HL-60/S4 (cell line): ENCODE measurements at regions not wholly inside any gene's neighbourhood (a gene's known extent, or its start where the extent isn't known, plus 50 kb on each side); places are given as distances from the start of the nearest gene placed in this dataset.

Experiments
- in situ Hi-C: fragments of 300-500 bp; cut with MboI; formaldehyde crosslinking; loops from 2 replicates; pipeline ENCODE4 v1.14.3; 2022; ENCODE audit warnings: low sequenced_read_pairs

DNA sequence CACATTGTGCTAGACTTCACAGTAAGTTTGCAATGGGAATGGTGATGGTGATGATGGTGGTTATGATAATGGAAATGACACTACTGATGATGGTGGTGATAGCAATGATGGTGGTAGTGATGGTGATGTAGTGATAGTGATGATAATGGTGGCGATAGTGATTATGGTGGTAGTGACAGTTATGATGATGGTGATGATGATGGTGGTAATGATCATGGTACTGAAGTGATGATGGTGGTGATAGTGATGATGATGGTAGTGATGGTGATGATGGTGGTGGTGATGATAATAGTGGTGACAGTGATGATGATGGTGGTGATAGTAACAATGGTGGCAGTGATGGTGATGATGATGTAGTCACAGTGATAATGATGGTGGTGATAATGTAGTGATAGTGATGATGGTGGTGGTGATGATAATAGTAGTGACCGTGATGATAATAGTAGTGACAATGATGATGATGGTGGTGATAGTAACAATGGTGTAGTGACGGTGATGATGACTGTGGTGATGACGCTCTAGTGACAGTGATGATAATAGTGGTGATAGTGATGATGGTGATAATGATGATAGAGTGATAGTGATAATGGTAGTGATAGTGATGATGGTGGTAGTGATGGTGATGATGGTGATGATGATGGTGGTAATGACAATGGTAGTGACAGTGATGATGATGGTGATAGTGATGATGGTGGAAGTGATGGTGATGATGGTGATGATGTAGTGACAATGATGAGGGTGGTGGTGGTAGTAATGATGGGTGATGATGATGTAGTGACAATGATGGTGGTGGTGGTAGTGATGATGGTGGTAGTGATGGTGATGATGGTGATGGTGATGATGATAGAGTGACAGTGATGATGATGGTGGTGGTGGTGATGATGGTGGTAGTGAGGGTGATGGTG lies 222.9 kb upstream of the PWP1 start:
- in situ Hi-C loops: no loop called here

DNA sequence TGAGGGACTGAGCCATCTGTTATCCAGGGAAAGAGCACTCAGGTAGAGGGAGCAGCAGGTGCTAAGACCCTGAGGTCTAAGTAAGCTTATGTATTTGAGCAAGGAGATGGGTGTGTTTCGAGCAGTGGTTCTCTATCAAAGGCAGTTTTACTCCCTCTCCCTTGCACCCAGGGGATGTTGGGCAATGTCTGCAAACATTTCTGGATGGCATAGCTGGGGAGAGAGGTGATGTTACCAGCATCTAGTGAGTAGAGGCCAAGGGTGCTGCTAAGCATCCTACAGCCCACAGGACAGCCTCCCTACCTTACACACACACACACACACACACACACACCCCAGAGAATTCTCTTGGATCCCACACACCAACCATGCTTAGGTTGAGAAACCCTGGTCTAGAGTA lies 221.0 kb upstream of the PWP1 start:
- in situ Hi-C loops: no loop called here

DNA sequence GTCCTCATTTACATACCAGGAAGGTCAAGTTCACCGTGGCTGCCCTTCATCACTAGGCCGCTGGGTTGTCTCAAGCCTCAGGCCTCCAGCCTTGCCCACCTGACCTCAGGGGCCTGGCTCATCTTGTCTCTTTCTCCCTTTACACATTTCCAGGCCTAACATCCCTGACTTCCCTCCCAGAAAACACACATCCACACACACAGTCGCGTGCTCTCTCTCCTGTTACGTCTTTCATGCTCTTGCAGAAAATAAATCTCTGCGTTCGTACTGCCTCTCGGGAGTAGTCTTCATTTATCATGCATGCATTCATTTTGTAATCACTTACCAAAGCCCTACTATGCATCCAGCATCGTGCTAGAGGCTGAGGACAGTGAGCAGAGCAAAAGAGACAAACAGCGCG lies 220.0 kb upstream of the PWP1 start:
- in situ Hi-C loops: no loop called here

DNA sequence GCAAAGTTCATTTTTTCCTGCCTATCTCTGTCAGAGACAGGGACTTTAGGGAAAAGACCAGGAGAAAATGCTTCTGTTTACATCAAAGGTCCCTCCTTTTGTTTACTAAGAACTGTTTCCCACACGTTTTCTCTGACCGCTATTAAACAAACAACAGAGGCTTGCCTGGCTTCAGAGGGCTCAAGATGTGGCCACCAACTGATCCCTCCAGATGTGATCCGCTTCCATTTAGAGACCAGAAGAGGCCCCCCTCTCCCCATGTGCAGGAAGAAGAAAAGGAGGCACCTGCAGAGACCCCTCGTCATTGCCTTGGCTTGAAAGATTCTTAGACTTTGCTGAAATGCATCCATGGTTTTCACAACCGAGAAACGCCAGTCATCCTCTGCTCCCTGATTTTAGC lies 217.9 kb upstream of the PWP1 start:
- in situ Hi-C loops: no loop called here

DNA sequence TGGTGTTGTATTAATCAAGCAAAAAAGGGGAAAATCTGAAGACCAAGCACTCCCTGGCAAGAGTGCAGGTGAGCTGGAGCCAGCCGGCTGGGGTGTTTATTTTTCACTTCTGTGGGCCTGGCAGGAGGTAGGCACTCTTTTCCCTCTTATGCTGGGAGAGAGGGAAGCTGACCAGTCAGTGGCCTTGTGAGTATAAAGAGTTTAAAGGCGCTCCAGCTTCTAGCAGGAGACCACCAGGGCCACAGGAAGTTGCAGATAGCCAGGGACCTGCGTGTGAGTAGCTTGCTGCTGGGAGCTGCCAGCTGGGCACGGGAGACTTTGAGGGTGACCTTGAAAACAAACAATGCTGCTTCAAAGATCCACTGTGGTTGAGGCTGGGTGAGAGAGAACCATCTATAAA lies 217.4 kb upstream of the PWP1 start:
- in situ Hi-C loops: no loop called here

- in situ Hi-C loops: no loop called here
These were observed 216.6 kb upstream of the PWP1 start for GRCh38 chr12:107469011-107469410.

- in situ Hi-C loops: no loop called here
These were observed 215.0 kb upstream of the PWP1 start for GRCh38 chr12:107470645-107471044.

GRCh38 chr12:107472308-107472707 lies 213.3 kb upstream of the PWP1 start:
- in situ Hi-C loops: no loop called here

DNA sequence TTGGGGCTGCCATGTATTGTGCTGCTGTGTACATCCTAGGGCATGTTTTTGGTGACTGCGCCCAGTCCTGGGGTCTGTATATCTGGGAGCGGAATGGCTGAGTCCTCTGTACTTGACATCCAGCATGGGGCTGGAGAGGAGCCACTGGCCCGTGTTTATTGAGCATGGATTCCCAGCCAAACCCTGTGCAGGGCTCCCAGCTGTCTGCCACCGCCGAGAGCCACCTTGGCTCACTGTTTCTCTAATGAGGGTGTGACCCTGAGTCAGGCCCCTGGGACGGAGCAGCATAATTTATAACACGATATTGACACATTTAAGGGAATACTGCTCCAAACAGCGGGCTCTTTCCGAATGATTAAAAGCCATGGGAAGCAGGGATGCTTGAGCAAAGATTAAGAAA lies 211.5 kb upstream of the PWP1 start:
- in situ Hi-C loops: no loop called here

DNA sequence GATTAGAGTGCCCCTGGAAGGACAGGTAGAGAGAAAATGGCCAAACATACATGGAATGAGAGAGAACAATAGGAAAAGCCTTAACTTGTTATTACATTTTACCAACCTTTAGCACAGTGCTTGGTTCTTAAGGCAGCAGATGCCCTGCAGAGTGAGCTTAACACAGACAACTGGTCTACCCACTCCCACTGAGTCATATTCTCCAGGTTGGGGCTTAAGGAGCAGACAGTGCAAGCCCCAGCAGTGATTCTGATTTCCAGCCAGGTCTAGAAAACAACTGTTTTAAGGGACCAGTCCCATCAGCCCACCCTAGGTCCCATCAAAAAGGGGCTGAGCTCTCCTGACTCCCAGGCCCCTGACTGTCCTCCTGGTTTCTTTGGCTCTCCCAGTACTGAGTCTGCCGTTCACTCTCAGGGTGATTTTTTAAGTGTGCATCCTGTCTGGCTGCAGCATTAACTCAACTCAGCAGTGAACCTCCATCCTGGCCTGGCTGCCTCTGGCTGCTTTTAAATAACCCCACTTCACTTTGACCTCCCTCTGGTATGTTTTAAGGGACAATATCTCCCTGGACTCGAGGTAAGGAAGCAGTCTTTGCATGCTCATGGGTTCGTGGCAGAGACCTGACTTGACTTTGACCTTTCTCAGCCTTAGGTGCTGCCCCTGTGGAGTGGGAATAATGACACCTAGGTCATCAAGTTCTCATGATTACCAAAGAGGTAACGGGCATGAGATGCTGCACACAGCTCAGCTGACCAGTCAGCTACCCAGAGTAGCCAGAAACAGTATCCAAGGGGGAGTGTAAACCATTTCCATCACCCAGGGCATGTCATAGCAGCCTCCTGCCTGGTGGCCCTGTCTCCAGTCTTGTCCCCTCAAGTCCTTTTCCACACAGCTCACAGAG lies 210.7 kb upstream of the PWP1 start:
- in situ Hi-C loops: no loop called here

- in situ Hi-C loops: no loop called here
These were observed 209.7 kb upstream of the PWP1 start for GRCh38 chr12:107475900-107476299.

GRCh38 chr12:107477018-107477417 lies 208.6 kb upstream of the PWP1 start:
- in situ Hi-C loops: no loop called here

- in situ Hi-C loops: no loop called here
These were observed 207.5 kb upstream of the PWP1 start for GRCh38 chr12:107477947-107478610.

DNA sequence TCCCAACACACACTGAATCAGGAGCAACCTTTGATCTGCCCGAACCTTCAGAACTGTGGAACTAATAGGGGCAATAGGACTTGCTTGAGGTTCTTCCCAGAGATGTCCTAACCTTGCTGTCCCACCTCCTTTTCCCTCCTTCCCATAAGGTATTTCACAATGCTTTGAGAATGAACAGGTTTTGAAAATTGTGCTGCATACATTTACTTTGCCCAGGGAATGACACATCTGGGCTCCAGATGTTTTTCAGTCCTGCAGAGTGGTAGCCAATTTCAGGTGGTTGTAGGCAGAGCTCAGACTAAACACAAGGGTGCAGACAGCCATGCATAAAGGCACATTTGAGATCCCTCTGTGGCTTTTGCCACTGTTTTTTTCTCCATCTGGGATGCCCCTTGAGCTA lies 206.7 kb upstream of the PWP1 start:
- in situ Hi-C loops: no loop called here

DNA sequence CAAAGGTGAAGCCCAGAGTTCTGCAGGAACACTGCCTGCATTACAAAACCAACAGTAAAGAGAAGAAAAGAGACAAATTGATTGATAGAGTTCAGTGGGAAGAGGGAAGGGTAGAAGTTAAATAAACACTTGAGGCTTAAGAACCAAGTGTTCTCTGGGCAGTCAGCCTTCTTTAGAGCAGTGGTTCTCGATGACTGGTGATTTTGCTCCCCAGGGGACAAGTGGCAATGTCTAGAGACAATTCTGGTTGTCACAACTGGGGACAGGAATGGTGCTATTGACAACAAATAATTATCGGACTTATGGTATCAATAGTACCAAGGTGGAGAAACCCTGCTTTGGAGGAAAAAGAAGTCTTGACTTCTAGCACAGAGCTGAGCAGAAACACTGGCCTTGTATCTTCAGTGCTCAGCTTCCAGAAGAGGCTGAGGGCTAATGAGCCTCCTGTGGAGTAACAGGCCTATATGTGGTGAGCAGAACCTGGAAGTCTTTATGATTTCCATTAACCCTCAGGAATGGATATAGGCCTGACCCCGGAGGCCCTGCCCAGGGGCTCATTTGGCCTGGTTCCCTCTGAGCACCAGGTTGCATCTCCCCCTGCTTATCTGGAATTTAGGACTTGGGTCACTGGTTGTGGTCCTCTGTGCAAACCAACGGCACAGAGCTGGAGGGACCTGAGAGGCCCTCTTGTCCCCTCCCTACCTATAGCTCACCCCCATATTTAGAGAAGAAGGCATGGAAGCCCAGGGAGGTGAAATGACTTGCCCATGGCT lies 204.6 kb upstream of the PWP1 start:
- in situ Hi-C loops: no loop called here

- in situ Hi-C loops: no loop called here
These were observed 201.4 kb upstream of the PWP1 start for GRCh38 chr12:107484230-107484629.

GRCh38 chr12:107484941-107485340 lies 200.7 kb upstream of the PWP1 start:
- in situ Hi-C loops: no loop called here

- in situ Hi-C loops: no loop called here
These were observed 199.9 kb upstream of the PWP1 start for GRCh38 chr12:107485731-107486130.

DNA sequence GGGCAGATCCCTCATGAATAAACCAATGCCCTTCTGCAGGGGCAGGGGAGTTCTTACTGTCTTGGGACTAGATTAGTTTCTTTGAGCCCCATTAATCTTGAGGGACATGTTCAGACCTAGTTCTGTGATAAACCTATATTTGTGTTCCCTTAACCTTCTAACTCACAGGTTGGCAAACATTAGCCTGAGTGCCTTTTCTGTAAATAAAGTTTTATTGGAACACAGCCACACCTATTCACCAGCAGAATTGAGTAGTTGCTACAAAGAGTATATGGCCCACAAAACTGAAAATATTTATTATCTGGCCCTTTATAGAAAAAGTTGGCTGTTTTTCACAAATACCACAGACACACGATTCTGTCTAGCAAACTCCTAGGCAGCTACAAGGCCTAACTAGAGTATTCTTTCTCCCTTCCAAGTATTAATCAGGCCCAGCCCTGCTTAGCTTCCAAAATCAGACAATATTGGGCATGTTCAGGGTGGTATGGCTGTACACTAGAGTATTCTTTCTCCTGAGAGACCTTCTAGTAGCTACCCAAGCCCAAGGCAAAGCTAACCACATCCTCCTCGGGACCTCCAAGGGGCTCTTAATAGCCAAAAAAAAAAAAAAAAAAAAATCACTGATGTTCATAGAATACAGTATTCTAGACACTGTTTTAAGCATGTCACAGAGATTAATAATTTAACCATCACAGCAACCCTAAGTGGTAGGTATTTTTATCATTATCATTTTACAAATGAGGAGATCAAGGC lies 199.3 kb upstream of the PWP1 start:
- in situ Hi-C loops: no loop called here
